Skeletal muscle tissue (tissue), 3 donors: ENCODE measurements at regions not wholly inside any gene's neighbourhood (a gene's known extent, or its start where the extent isn't known, plus 50 kb on each side); places are given as distances from the start of the nearest gene placed in this dataset.
"Not testable (repeated sequence)": the region's sequence is repeated elsewhere in the genome, so short reads cannot be mapped to it uniquely, and the experiment has no call there.

ENCODE experiments used
- H3K27ac ChIP-seq: one replicate; pipeline ENCODE4 v1.7.0; 2013; ENCODE audit warnings: mild to moderate bottlenecking, low read depth, low read length, inconsistent platforms
- H3K27me3 ChIP-seq, 3 donors: one replicate each; pipeline ENCODE4 v1.7.0; 2013; ENCODE audit warnings: low read length in 3 of 3; ENCODE audit not compliant: control insufficient read depth in 3 of 3, insufficient read depth in 3 of 3
- H3K36me3 ChIP-seq, 3 donors: one replicate each; pipeline ENCODE4 v1.7.0; 2013; ENCODE audit warnings: low read length in 3 of 3; ENCODE audit not compliant: control insufficient read depth in 3 of 3, insufficient read depth in 3 of 3
- H3K4me1 ChIP-seq, 3 donors: one replicate each; pipeline ENCODE4 v1.7.0; 2013; ENCODE audit warnings: low read length in 3 of 3, mild to moderate bottlenecking in 3 of 3; ENCODE audit not compliant: control insufficient read depth in 3 of 3, insufficient read depth in 3 of 3
- H3K4me3 ChIP-seq, 3 donors: one replicate each; pipeline ENCODE4 v1.7.0; 2013; ENCODE audit warnings: low read length in 3 of 3
- H3K9ac ChIP-seq, 3 donors: one replicate each; pipeline ENCODE4 v1.7.0; 2013; ENCODE audit warnings: low read length in 3 of 3, mild to moderate bottlenecking in 3 of 3, moderate library complexity in 2 of 3, low read depth in 1 of 3
- H3K9me3 ChIP-seq, 3 donors: one replicate each; pipeline ENCODE4 v1.7.0; 2013; ENCODE audit warnings: low read length in 3 of 3; ENCODE audit not compliant: control insufficient read depth in 3 of 3
- donor health status: Osteomylitis.

- no peaks in the 10 kb centered on the region for H3K36me3 ChIP-seq
- H3K27me3 ChIP-seq = no peaks in the 10 kb centered on the region
- H3K9ac ChIP-seq = no peak overlapping the region
- H3K4me1 ChIP-seq = no peaks in the 10 kb centered on the region
- no peak overlapping the region for H3K4me3 ChIP-seq
- no peak overlapping the region for H3K27ac ChIP-seq
- H3K9me3 ChIP-seq = no peaks in the 10 kb centered on the region
Measured at GRCh38 chr2:199057936-199058335, 399.8 kb downstream of the SATB2 start.

GRCh38 chr2:199055336-199055735 is 402.4 kb downstream of the SATB2 start:
- Histone ChIP-seq H3K27me3 (no peaks in the 10 kb centered on the region), H3K9me3 (no peaks in the 10 kb centered on the region), H3K4me3 (no peak overlapping the region), H3K36me3 (no peaks in the 10 kb centered on the region), H3K27ac (no peak overlapping the region), H3K9ac (no peak overlapping the region), H3K4me1 (no peaks in the 10 kb centered on the region)

DNA sequence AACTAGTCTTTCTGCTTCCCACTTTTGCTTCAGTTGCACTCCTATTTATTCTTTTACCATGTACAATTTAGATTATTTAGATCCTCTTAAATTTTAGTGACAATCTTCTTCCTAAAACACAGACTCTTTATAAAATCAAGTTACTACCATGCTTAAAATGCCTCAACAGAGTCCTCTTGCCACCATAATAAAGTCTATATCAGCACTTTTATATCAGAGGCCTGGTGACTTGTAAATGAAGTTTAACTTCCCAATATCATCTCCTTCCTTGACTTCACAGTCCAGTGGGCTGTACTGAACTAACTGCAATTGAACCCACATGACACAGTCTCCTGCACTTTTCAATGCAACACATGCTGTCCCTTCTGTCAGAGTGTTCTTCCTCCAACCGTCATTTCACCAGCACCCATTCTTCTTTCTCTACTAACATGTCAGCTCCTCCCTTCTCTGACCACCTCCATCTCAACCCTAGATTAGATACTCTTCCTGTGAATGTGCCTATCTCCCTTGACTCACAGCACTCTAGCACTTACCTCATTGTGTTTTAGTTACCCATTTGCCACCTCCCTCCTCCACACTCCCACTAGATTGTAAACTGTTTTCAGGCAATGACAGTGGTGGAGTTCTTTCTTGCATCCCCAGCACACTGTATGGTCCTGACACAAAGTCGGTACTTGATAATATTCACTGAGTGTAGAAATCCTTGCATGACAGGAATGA is 414.9 kb downstream of the SATB2 start:
- H3K9ac ChIP-seq = no peak overlapping the region
- H3K9me3 ChIP-seq = no peaks in the 10 kb centered on the region
- H3K4me1 ChIP-seq = no peaks in the 10 kb centered on the region
- no peak overlapping the region for H3K4me3 ChIP-seq
- no peaks in the 10 kb centered on the region for H3K36me3 ChIP-seq
- no peaks in the 10 kb centered on the region for H3K27me3 ChIP-seq
- no peak overlapping the region for H3K27ac ChIP-seq

- no peak overlapping the region for H3K4me3 ChIP-seq
- H3K9ac ChIP-seq = no peak overlapping the region
- no peaks in the 10 kb centered on the region for H3K36me3 ChIP-seq
- no peaks in the 10 kb centered on the region for H3K27me3 ChIP-seq
- no peaks in the 10 kb centered on the region for H3K9me3 ChIP-seq
- no peak overlapping the region for H3K27ac ChIP-seq
- H3K4me1 ChIP-seq = no peaks in the 10 kb centered on the region
Measured at GRCh38 chr2:199040522-199040921, 417.2 kb downstream of the SATB2 start.

GRCh38 chr2:199033761-199034160 is 424.0 kb downstream of the SATB2 start:
- H3K9me3 ChIP-seq, H3K36me3 ChIP-seq, H3K27ac ChIP-seq, H3K27me3 ChIP-seq, H3K4me3 ChIP-seq, H3K9ac ChIP-seq, H3K4me1 ChIP-seq: not testable (repeated sequence)

DNA sequence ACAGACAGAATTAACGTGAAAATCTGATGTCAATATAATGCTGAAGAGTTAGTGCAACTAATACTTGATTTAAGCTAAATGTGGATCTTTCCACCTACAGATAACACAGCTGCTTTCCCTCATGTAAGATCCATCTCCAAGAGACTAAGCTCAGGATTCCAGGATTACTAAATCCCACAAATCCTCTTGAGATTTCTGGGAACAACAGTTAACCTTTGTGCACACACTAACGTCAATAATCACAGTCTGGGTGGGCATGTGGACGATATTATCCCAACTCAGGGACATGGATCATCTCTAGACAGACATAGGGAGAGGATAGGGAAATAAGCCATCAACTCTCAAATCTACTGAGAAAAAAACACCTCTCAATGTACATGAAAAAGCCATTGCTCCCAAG is 432.6 kb downstream of the SATB2 start:
- no peak overlapping the region for H3K9ac ChIP-seq
- no peak overlapping the region for H3K27ac ChIP-seq
- H3K9me3 ChIP-seq = no peaks in the 10 kb centered on the region
- H3K27me3 ChIP-seq = no peaks in the 10 kb centered on the region
- H3K36me3 ChIP-seq = no peaks in the 10 kb centered on the region
- no peak overlapping the region for H3K4me3 ChIP-seq
- no peaks in the 10 kb centered on the region for H3K4me1 ChIP-seq

- H3K27me3 ChIP-seq = no peaks in the 10 kb centered on the region
- H3K4me3 ChIP-seq = no peak overlapping the region
- no peaks in the 10 kb centered on the region for H3K9me3 ChIP-seq
- no peaks in the 10 kb centered on the region for H3K36me3 ChIP-seq
- no peak overlapping the region for H3K27ac ChIP-seq
- no peaks in the 10 kb centered on the region for H3K4me1 ChIP-seq
- no peak overlapping the region for H3K9ac ChIP-seq
Measured at GRCh38 chr2:199024224-199024623, 433.5 kb downstream of the SATB2 start.

DNA sequence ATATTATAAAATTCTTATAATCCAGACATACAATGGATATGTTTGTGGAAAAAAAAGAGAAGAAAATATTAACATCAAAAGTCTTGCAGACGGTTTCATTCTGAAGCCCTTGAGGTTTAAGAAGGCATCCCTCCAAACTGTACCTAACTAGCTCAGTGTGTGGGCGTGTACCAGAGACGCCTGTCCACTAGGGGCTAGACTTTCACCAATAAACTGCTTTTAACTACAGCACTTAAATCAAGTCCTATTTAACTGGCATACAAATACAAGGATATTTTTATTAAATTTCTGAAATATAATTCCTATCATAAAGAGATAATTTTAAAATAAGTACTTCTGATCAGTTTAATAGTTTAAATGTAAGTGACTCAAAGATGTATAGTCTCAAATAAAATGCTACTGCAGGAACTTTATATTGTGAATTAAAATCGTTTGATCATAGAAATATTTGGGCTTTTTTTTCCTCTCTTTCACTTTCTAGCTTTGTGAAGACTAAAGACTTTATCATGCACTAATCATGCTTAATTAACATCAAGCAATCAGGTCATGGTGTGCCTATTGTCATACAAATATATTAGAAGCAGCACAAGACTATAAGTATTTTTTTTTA is 437.7 kb downstream of the SATB2 start:
- H3K4me1 ChIP-seq = no peaks in the 10 kb centered on the region
- H3K9me3 ChIP-seq = no peaks in the 10 kb centered on the region
- H3K27me3 ChIP-seq = no peaks in the 10 kb centered on the region
- H3K4me3 ChIP-seq = no peak overlapping the region
- H3K36me3 ChIP-seq = no peaks in the 10 kb centered on the region
- no peak overlapping the region for H3K9ac ChIP-seq
- H3K27ac ChIP-seq = no peak overlapping the region

DNA sequence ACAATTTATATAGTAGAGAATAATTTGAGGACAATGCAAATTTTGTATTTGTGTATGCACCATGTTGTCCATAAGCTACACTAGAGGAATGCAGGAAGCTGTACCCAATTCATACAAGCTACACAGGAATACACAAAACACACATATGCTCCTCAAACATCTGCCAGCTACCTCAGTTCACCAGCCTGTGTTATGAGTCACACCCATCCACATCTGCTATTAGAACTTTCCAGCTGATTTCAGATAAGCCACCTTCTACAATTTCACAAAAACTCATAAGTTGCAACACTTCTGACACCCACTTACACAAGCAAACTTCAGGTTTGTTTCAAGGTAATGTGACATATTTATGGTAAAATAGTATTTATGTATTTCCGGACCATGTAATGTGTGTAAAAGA is 438.9 kb downstream of the SATB2 start:
- H3K27ac ChIP-seq = no peak overlapping the region
- H3K36me3 ChIP-seq = no peaks in the 10 kb centered on the region
- H3K9ac ChIP-seq = no peak overlapping the region
- H3K4me3 ChIP-seq = no peak overlapping the region
- H3K4me1 ChIP-seq = no peaks in the 10 kb centered on the region
- H3K27me3 ChIP-seq = no peaks in the 10 kb centered on the region
- no peaks in the 10 kb centered on the region for H3K9me3 ChIP-seq

DNA sequence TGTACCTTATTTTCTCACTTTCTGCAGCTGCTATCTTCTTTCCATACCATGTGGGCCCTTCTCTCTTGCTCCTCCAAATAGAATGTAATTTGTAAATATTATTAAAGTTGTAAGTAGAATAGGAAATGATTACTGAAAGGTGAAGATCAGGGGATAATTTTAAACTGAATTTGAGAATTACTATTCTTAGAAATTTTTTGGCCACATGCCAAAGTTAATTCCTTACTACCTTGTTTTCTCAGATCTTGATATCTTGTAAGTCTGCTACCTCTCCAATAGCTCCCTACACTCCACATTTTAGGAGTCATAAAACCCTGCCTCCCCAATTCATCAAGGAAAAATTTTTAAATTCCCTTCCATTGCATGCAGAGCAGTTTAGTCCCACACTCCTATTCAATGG is 442.7 kb downstream of the SATB2 start:
- H3K27me3 ChIP-seq = no peaks in the 10 kb centered on the region
- H3K27ac ChIP-seq = no peak overlapping the region
- no peak overlapping the region for H3K9ac ChIP-seq
- no peaks in the 10 kb centered on the region for H3K4me1 ChIP-seq
- no peak overlapping the region for H3K4me3 ChIP-seq
- H3K9me3 ChIP-seq = peaks cover 0 to 5% (median 4%) of the 10 kb centered on the region in 3 donors
- no peaks in the 10 kb centered on the region for H3K36me3 ChIP-seq
